Smooth muscle cell (in vitro differentiated cells): ENCODE measurements at regions not wholly inside any gene's neighbourhood (a gene's known extent, or its start where the extent isn't known, plus 50 kb on each side); places are given as distances from the start of the nearest gene placed in this dataset.
A peak's percentile ranks its signal among the peaks of the same experiment; 100 is the strongest.

Experiments
- DNase-seq: peaks from one replicate; lab custom pipeline; 2025; ENCODE audit not compliant: unreplicated experiment; lab: John Stamatoyannopoulos, UW
- H2AFZ ChIP-seq: fragments of 200-600 bp; sonication (generic); 2 replicates; pipeline ENCODE4 v1.6.0; 2016; ENCODE audit warnings: antibody characterized with exemption, low read depth, mild to moderate bottlenecking
- H3F3A ChIP-seq: fragments of 200-600 bp; sonication (generic); 2 replicates; pipeline ENCODE4 v1.6.0; 2017; ENCODE audit warnings: antibody characterized with exemption, low read depth
- H3K27ac ChIP-seq: fragments of 200-600 bp; sonication (generic); 2 replicates; pipeline ENCODE4 v1.5.1; 2016; ENCODE audit warnings: low read depth, mild to moderate bottlenecking
- H3K27me3 ChIP-seq: fragments of 200-600 bp; sonication (generic); 2 replicates; pipeline ENCODE4 v1.6.1; 2016; ENCODE audit warnings: low read depth, mild to moderate bottlenecking
- H3K36me3 ChIP-seq: fragments of 200-600 bp; sonication (generic); 2 replicates; pipeline ENCODE4 v1.5.1; 2016; ENCODE audit warnings: low read depth
- H3K4me1 ChIP-seq: fragments of 200-600 bp; sonication (generic); 2 replicates; pipeline ENCODE4 v1.5.1; 2016; ENCODE audit warnings: low read depth
- H3K4me2 ChIP-seq: fragments of 200-600 bp; sonication (generic); 2 replicates; pipeline ENCODE4 v1.6.0; 2016; ENCODE audit warnings: mild to moderate bottlenecking
- H3K4me3 ChIP-seq: fragments of 200-600 bp; sonication (generic); 2 replicates; pipeline ENCODE4 v1.5.1; 2016; ENCODE audit warnings: mild to moderate bottlenecking
- H3K79me2 ChIP-seq: fragments of 200-600 bp; sonication (generic); 2 replicates; pipeline ENCODE4 v1.6.0; 2016; ENCODE audit warnings: low read depth, mild to moderate bottlenecking
- H3K9ac ChIP-seq: fragments of 200-600 bp; sonication (generic); 2 replicates; pipeline ENCODE4 v1.6.0; 2016; ENCODE audit warnings: low read depth
- H3K9me3 ChIP-seq: fragments of 200-600 bp; sonication (generic); replicated peaks from 2 replicates; pipeline ENCODE4 v1.5.1; 2016; ENCODE audit warnings: low read depth
- H4K20me1 ChIP-seq: fragments of 200-600 bp; sonication (generic); 2 replicates; pipeline ENCODE4 v1.6.0; 2016; ENCODE audit warnings: low read depth
- WGBS: methylation state at CpG from one replicate; pipeline ENCODE4 v1.1.7; 2016; ENCODE audit warnings: low lambda C conversion rate; 5-methylcytosine and 5-hydroxymethylcytosine counted together
- TF ChIP-seq, protein P1 (sequence below): fragments of 200-600 bp; sonication (generic); IDR thresholded peaks from 2 replicates; pipeline ENCODE4 v1.5.1; 2017; ENCODE audit warnings: borderline replicate concordance, mild to moderate bottlenecking, antibody characterized with exemption; ENCODE audit not compliant: insufficient read depth, poor library complexity, severe bottlenecking

DNA sequence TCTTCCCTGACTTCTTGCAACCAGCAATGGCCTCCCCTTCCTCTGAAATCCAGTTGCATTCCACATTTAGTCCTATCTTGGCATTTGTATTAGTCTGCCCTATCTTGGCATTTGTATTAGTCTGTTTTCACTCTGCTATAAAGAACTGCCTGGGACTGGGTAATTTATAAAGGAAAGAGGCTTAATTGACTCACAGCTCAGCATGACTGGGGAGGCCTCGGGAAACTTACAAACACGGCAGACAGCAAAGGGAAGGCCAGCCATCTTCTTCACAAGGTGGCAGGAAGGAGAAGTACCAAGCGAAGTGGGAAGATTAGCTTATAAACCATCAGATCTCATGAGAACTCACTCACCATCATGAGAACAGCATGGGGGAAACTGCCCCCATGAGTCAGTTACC, 234.5 kb upstream of the COPS8 start:
- Histone ChIP-seq H3K79me2 (no peaks in the 10 kb centered on the region), H3K4me2 (no peak overlapping the region), H3K27me3 (no peaks in the 10 kb centered on the region), H3K9me3 (no peaks in the 10 kb centered on the region), H3K4me1 (peaks cover 18% of the 10 kb centered on the region), H3F3A (no peaks in the 10 kb centered on the region), H3K9ac (no peak overlapping the region), H3K4me3 (no peak overlapping the region), H3K36me3 (no peaks in the 10 kb centered on the region), H2AFZ (no peak overlapping the region), H3K27ac (no peak overlapping the region), H4K20me1 (no peaks in the 10 kb centered on the region)
- WGBS, result 44% methylated on average over 3 of the region's 3 CpGs
- TF ChIP-seq, protein P1, sequence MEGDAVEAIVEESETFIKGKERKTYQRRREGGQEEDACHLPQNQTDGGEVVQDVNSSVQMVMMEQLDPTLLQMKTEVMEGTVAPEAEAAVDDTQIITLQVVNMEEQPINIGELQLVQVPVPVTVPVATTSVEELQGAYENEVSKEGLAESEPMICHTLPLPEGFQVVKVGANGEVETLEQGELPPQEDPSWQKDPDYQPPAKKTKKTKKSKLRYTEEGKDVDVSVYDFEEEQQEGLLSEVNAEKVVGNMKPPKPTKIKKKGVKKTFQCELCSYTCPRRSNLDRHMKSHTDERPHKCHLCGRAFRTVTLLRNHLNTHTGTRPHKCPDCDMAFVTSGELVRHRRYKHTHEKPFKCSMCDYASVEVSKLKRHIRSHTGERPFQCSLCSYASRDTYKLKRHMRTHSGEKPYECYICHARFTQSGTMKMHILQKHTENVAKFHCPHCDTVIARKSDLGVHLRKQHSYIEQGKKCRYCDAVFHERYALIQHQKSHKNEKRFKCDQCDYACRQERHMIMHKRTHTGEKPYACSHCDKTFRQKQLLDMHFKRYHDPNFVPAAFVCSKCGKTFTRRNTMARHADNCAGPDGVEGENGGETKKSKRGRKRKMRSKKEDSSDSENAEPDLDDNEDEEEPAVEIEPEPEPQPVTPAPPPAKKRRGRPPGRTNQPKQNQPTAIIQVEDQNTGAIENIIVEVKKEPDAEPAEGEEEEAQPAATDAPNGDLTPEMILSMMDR, result no peak
- DNase-seq, result no peak

DNA sequence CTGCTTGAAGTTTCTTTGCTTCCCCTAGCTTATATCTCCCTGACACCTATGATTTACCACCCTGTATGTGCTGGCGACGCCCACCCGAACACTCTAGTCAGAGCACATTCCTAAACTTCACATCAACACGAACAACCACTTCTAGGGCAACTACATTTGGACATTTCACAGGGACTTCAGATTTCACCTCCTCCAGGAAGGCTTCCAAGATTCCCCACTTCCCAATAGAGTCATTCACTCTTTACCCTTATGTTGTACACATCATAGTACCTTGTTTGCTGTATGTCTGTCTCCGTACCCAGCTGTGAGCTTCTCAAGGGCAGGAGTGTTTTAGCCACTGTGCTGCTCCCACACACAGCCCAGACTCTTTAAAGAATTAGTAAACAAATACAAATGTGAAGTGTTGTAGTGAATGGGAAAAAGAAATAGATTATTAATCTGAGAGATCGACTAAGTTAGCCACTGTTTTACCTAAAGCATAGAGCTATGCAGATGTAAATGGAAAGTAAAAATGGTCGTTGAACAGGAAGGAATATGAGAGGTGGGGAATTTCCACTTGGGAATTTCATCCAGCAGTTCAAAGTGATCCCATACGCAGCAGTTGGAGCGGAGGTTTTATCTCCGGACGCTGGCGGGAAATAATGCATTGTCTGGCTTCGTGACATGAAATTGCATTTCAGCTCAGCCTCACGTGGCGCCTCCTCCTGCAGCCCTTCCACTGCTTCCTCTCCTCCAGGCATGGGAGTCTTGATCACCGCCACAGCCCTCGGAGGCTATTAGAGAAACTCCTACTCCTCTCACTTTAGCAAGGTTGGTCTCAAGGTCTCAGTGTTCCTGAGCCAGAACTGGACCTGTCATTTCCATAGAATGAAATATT, 233.4 kb upstream of the COPS8 start:
- Histone ChIP-seq H3F3A (peaks cover 7% of the 10 kb centered on the region), H3K27me3 (no peaks in the 10 kb centered on the region), H3K36me3 (no peaks in the 10 kb centered on the region), H4K20me1 (no peaks in the 10 kb centered on the region), H3K79me2 (no peaks in the 10 kb centered on the region), H3K9ac (no peak overlapping the region), H3K4me2 (peak overlapping the region; percentile 57), H3K4me3 (no peak overlapping the region), H3K4me1 (peaks cover 24% of the 10 kb centered on the region), H3K27ac (peak overlapping the region; percentile 22), H3K9me3 (no peaks in the 10 kb centered on the region), H2AFZ (no peak overlapping the region)
- no peak for DNase-seq
- WGBS, result 60% methylated on average over 17 of the region's 17 CpGs
- TF ChIP-seq, protein P1, result no peak

DNA sequence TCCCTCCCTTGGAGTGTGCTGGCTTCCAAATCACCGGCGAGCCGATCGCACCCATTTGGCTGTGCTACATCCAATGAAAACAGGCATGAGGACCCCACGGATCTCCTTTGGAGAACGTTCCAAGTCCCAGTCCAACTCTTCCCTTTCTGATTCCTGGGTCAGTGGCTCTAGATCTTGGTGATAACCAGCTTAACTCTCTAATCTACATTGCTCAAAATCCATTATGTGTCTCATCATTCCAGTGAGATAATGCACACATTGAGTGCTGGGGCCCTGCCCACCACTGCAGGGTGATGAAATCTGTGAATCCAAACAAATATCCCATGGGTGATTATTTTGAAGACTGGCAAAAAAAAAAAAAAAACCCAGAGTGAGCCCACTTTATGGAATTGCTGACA, 232.7 kb upstream of the COPS8 start:
- Histone ChIP-seq H3K27me3 (no peaks in the 10 kb centered on the region), H3F3A (peaks cover 12% of the 10 kb centered on the region), H3K36me3 (no peaks in the 10 kb centered on the region), H3K4me2 (peak overlapping the region; percentile 57), H3K79me2 (no peaks in the 10 kb centered on the region), H3K4me3 (no peak overlapping the region), H3K9me3 (no peaks in the 10 kb centered on the region), H3K4me1 (peaks cover 29% of the 10 kb centered on the region), H3K27ac (no peak overlapping the region), H4K20me1 (no peaks in the 10 kb centered on the region), H3K9ac (no peak overlapping the region), H2AFZ (no peak overlapping the region)
- 88% methylated on average over 6 of the region's 6 CpGs for WGBS
- no peak for DNase-seq
- TF ChIP-seq, protein P1, result no peak
